GM06990 (cell line): ENCODE measurements at regions not wholly inside any gene's neighbourhood (a gene's known extent, or its start where the extent isn't known, plus 50 kb on each side); places are given as distances from the start of the nearest gene placed in this dataset.

Experiments
- DNase-seq: peaks from one replicate; pipeline ENCODE4 v3.0.0-alpha.2; 2011; ENCODE audit not compliant: insufficient read length; ENCODE audit errors: extremely low read depth
- H3K27me3 ChIP-seq: replicated peaks from 2 replicates; pipeline ENCODE4 v1.6.0; 2011; ENCODE audit warnings: low read length; ENCODE audit not compliant: control insufficient read depth, insufficient read depth
- H3K36me3 ChIP-seq: 2 replicates; pipeline ENCODE4 v1.5.1; 2011; ENCODE audit warnings: low read length; ENCODE audit not compliant: control insufficient read depth, insufficient read depth
- H3K4me3 ChIP-seq: replicated peaks from 2 replicates; pipeline ENCODE4 v1.5.1; 2011; ENCODE audit warnings: low read depth, mild to moderate bottlenecking, control low read depth, low read length
- CTCF ChIP-seq: IDR thresholded peaks from 2 replicates; pipeline ENCODE4 v1.5.1; 2011; ENCODE audit warnings: low read length, control low read depth, mild to moderate bottlenecking, inconsistent platforms; ENCODE audit not compliant: insufficient read depth, poor library complexity, severe bottlenecking

- Histone ChIP-seq H3K36me3 (no peaks in the 10 kb centered on the region), H3K4me3 (no peak overlapping the region), H3K27me3 (no peaks in the 10 kb centered on the region)
- no peak for DNase-seq
- TF ChIP-seq CTCF: no peak
Observed at GRCh38 chr15:98403569-98403968, 244.8 kb upstream of the IGF1R start.

- no peak for TF ChIP-seq CTCF
- no peaks in the 10 kb centered on the region for H3K27me3 ChIP-seq
- no peak overlapping the region for H3K4me3 ChIP-seq
- H3K36me3 ChIP-seq: no peaks in the 10 kb centered on the region
- no peak for DNase-seq
Observed at GRCh38 chr15:98405013-98405412, 243.3 kb upstream of the IGF1R start.

- H3K4me3 ChIP-seq: no peak overlapping the region
- H3K27me3 ChIP-seq: no peaks in the 10 kb centered on the region
- TF ChIP-seq CTCF: no peak
- no peak for DNase-seq
- no peaks in the 10 kb centered on the region for H3K36me3 ChIP-seq
Observed at GRCh38 chr15:98408231-98408630, 240.1 kb upstream of the IGF1R start.

- Histone ChIP-seq H3K4me3 (no peak overlapping the region), H3K27me3 (no peaks in the 10 kb centered on the region)
- DNase-seq: no peak
Observed at GRCh38 chr15:98410328-98410727, 238.0 kb upstream of the IGF1R start.

GRCh38 chr15:98412852-98413251 is 235.5 kb upstream of the IGF1R start:
- no peaks in the 10 kb centered on the region for H3K27me3 ChIP-seq
- no peak overlapping the region for H3K4me3 ChIP-seq
- DNase-seq: no peak
- H3K36me3 ChIP-seq: no peaks in the 10 kb centered on the region
- no peak for TF ChIP-seq CTCF

More at GRCh38 chr15:98410328-98410727, 238.0 kb upstream of the IGF1R start:
- H3K36me3 ChIP-seq: no peaks in the 10 kb centered on the region
- no peak for TF ChIP-seq CTCF

GRCh38 chr15:98413933-98414546 is 234.3 kb upstream of the IGF1R start:
- TF ChIP-seq CTCF: no peak
- H3K4me3 ChIP-seq: no peak overlapping the region
- no peaks in the 10 kb centered on the region for H3K36me3 ChIP-seq
- no peaks in the 10 kb centered on the region for H3K27me3 ChIP-seq
- DNase-seq: no peak
